ENCODE measurements at regions not wholly inside any gene's neighbourhood (a gene's known extent, or its start where the extent isn't known, plus 50 kb on each side); places are given as distances from the start of the nearest gene placed in this dataset.
"Not testable (repeated sequence)": the region's sequence is repeated elsewhere in the genome, so short reads cannot be mapped to it uniquely, and the experiment has no call there.

DNA sequence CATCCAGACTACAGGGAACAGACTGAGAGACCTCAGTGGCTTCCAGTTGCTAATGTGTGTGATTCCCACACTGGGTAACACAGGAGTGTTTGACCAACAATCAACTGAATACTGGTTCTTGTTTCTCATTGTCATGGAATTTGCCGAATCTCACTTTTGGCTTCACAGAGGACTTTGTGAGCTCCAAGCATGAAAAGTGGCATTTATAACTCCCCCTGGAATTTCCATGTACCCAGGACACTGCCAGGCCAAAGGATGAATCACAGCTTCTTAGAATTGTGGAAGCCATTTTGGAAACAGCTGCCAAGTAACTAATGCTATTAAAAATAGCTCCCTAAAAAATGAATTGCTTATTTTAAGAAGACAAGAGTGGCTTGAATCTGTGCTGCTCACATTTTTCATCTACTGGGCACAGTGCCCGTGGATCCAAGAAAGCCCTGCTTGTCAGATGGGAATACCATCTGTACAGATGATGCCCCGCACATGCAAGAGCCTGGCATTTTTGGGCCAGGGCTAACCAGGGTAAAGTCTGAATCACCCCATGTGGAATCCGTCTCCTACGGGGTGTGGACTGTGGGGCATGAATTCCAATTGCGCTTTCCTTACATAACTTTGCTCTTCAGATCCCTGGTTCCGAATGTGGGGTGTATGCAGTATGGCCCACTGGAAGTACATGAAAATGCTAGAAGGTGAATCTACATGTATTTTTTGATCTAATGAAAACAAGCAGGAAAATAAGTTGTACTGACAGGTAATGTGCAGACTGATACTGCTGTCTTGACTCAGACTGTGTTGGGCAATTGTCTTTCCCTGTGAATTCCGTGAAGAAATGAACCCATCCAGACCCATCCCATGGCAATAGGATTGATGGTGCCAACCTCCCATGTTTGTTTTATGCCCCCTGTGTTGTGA, 487.3 kb downstream of the SIPA1L2 start:
- H3K4me3 ChIP-seq (ENCODE audit: low read depth, low read length) = no peak overlapping the region
- TF ChIP-seq, protein P1, sequence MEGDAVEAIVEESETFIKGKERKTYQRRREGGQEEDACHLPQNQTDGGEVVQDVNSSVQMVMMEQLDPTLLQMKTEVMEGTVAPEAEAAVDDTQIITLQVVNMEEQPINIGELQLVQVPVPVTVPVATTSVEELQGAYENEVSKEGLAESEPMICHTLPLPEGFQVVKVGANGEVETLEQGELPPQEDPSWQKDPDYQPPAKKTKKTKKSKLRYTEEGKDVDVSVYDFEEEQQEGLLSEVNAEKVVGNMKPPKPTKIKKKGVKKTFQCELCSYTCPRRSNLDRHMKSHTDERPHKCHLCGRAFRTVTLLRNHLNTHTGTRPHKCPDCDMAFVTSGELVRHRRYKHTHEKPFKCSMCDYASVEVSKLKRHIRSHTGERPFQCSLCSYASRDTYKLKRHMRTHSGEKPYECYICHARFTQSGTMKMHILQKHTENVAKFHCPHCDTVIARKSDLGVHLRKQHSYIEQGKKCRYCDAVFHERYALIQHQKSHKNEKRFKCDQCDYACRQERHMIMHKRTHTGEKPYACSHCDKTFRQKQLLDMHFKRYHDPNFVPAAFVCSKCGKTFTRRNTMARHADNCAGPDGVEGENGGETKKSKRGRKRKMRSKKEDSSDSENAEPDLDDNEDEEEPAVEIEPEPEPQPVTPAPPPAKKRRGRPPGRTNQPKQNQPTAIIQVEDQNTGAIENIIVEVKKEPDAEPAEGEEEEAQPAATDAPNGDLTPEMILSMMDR (conservative IDR thresholded peaks at IDR 0.05; ENCODE audit: low read depth, low read length) = no peak
- peak; percentile 53 for DNase-seq (ENCODE audit: low read depth)

DNA sequence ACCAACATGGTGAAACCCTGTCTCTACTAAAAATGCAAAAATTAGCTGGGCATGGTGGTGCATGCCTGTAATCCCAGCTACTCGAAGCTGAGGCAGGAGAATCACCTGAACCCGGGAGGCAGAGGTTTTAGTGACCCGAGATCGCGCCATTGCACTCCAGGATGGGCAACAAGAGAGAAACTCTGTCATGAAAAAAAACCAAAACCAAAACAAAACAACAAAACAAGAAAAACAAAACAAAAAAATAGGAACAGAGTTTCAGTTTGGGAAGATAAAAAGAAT, 488.8 kb downstream of the SIPA1L2 start:
- not testable (repeated sequence) for DNase-seq (ENCODE audit: low read depth); H3K4me3 ChIP-seq (ENCODE audit: low read depth, low read length)

DNA sequence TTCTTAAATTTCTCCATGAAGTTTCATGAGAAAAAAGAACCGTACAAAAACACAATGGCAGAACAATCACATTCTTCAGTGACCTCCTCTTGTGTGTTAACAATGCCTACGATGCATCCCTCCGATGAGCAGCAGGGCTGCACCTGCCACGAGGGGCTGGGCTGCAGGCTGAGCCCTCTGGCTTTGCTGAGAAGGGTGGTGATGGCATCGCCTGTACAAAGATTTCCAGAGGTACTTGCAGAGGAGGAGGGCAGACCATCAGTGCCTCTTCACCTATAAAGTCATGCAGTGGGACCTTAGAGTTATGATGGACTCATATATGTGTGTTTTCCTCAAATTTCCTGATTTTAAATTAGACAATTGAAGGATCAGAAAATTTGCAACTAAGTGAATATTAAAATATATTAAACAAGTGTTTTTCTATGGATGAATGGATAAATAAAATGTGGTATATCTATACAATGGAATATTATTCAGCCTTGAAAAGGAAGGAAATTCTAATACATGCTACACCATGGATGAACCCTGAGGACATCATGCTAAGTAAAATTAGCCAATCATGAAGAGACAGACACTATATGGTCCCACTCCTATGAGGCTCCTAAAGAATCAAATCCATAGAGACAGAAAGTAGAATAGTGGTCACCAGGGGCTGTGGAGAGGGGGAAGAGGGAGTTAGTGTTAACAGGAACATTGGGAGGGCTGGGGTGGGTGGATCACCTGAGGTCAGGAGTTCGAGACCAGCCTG, 489.3 kb downstream of the SIPA1L2 start:
- DNase-seq (ENCODE audit: low read depth) = no peak
- H3K4me3 ChIP-seq (ENCODE audit: low read depth, low read length) = no peak overlapping the region
- TF ChIP-seq, protein P1 (conservative IDR thresholded peaks at IDR 0.05; ENCODE audit: low read depth, low read length) = no peak

DNA sequence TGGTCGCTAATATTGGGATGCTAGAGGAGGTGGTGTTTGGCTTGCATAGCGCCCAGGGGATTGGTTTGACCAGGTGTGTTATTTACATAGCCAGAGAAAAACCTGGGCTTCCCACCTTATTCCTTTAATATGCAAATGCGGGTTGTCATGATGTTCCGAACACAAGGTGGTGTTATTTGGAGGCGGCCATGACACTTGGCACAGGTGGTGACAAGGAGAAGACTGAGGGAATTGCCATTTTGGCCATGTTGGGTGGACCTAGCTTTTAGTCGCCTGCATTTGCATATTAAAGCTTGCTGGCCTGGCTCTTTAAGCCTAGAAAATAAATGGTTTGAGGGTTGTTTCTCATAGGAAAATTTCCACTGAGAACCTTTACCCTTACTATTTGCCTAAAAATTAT, 490.5 kb downstream of the SIPA1L2 start:
- TF ChIP-seq, protein P1 (conservative IDR thresholded peaks at IDR 0.05; ENCODE audit: low read depth, low read length) = no peak
- DNase-seq (ENCODE audit: low read depth) = no peak
- no peak overlapping the region for H3K4me3 ChIP-seq (ENCODE audit: low read depth, low read length)

DNA sequence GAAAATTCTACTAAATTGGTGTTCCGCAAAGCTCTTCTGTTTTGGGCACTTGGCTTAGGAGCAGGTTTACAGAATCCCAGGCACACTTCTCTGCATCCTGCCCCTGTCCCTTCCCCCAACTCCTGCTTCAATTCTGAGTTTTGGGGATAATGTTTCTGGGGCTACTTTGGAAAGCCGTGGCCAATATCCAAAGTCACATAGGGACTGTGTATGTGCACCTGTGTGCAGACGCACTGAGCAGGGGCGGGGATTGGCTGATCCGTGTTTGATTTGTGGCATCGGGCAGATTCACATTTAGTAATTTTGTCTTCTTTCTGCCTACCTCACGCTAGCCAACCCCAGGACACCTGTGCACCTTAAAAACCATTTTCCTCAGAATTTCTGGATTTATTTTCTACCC, 491.9 kb downstream of the SIPA1L2 start:
- H3K4me3 ChIP-seq (ENCODE audit: low read depth, low read length) = no peak overlapping the region

DNA sequence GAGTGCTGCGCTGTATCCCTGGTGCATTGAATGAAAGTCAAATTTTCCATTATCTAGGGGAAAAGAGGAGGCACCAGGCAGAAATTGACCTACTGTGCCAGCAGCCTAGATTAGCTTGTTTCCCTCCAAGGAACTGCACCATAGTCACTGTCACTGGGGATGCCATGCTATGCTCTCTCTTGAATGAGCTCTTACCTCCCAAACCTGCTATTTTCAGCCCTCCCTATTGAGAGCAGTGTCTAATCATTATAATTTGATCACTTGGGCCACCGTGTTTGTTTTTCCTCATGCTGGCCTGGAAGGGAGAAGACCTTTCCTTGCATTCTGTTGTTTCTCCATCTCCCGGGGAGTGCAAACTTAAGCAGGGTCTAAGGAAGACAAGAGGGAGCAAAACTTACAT, 492.9 kb downstream of the SIPA1L2 start:
- H3K4me3 ChIP-seq (ENCODE audit: low read depth, low read length) = no peak overlapping the region
- TF ChIP-seq, protein P1 (conservative IDR thresholded peaks at IDR 0.05; ENCODE audit: low read depth, low read length) = no peak
- DNase-seq (ENCODE audit: low read depth) = no peak

More for the DNA sequence above, 491.9 kb downstream of the SIPA1L2 start:
- no peak for DNase-seq (ENCODE audit: low read depth)
- TF ChIP-seq, protein P1 (conservative IDR thresholded peaks at IDR 0.05; ENCODE audit: low read depth, low read length) = no peak

DNA sequence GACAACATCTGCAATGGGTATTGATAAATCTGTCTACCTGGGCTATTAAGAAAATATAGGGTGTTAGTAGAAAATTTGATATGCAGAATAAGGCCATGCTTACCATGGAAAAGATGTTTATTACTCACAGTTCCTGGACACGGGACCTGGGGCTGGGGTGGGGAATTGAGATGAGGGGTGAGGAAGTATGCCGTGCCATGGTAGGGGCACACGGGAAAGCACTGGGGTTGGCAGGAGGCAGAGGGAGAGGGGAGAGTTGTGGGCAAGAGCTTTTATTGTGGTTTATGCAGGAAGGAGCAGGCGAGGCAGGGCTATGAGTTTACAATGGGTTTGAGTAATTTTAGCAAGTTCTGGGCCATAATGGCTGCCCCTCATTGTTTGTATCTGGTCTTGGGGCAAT, 493.8 kb downstream of the SIPA1L2 start:
- no peak overlapping the region for H3K4me3 ChIP-seq (ENCODE audit: low read depth, low read length)
- TF ChIP-seq, protein P1 (conservative IDR thresholded peaks at IDR 0.05; ENCODE audit: low read depth, low read length) = no peak
- no peak for DNase-seq (ENCODE audit: low read depth)

Measured in choroid plexus epithelial cell (primary cell).